ENCODE measurements at regions not wholly inside any gene's neighbourhood (a gene's known extent, or its start where the extent isn't known, plus 50 kb on each side); places are given as distances from the start of the nearest gene placed in this dataset.

DNA sequence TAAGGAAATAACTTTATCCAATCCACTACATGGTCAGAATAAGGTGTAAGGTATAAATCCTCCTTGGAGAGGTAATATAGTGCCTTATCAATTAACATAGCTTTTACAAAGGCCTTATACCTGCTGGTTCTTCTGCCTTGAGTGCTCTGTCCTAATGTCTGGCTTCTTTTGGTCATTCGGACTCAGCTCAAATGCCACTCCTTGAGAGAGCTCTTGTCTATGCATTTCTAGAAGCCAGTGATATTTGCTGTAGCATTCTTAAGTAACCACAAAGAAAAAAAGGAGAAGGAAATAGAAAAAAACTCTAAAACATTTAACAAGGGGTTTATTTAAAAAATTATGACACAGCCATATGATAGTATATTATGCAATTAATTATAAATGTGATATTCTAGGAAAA, 444.8 kb upstream of the SLIT2 start:
- TF ChIP-seq, protein P1, sequence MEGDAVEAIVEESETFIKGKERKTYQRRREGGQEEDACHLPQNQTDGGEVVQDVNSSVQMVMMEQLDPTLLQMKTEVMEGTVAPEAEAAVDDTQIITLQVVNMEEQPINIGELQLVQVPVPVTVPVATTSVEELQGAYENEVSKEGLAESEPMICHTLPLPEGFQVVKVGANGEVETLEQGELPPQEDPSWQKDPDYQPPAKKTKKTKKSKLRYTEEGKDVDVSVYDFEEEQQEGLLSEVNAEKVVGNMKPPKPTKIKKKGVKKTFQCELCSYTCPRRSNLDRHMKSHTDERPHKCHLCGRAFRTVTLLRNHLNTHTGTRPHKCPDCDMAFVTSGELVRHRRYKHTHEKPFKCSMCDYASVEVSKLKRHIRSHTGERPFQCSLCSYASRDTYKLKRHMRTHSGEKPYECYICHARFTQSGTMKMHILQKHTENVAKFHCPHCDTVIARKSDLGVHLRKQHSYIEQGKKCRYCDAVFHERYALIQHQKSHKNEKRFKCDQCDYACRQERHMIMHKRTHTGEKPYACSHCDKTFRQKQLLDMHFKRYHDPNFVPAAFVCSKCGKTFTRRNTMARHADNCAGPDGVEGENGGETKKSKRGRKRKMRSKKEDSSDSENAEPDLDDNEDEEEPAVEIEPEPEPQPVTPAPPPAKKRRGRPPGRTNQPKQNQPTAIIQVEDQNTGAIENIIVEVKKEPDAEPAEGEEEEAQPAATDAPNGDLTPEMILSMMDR (IDR thresholded peaks at IDR 0.05; ENCODE audit: insufficient read depth, missing control alignments): no peak
- no peak for FAIRE-seq
- DNase-seq (ENCODE audit: insufficient read length, low spot score): no peak

DNA sequence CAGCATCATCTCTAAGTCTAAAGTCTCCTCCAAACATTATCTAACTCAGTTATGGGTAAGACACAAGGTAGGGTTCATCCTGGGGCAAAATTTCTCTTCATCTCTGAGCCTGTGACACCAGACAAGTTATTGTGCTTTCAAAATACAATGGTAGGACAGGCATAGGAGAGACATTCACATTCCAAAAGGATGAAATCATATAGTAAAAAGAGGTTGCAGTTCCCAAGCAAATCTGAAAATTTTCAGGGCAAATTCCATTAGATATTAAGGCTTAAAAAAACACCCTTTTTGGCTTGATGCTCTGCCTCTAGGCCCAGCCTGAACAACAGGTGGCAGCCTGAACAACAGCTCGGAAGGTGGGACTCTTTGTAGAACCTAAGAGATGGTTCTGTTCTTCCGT, 448.3 kb upstream of the SLIT2 start:
- TF ChIP-seq, protein P1 (IDR thresholded peaks at IDR 0.05; ENCODE audit: insufficient read depth, missing control alignments): no peak
- no peak for FAIRE-seq
- DNase-seq (ENCODE audit: insufficient read length, low spot score): no peak

DNA sequence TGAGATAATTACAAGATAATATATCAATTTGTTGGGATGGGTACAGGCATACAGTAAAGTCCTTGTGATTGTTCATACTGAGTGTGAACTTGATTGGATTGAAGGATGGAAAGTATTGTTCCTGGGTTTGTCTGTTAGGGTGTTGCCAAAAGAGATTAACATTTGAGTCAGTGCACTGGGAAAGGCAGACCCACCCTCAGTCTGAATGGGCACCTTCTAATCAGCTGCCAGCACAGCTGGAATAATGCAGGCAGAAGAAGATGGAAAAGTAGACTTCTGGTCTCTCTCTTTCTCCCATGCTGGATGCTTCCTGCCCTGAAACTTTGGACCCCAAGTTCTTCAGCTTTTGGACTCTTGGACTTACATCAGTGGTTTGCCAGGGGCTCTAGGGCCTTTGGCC, 457.9 kb upstream of the SLIT2 start:
- TF ChIP-seq, protein P1 (IDR thresholded peaks at IDR 0.05; ENCODE audit: insufficient read depth, missing control alignments): no peak
- no peak for FAIRE-seq
- DNase-seq (ENCODE audit: insufficient read length, low spot score): no peak

DNA sequence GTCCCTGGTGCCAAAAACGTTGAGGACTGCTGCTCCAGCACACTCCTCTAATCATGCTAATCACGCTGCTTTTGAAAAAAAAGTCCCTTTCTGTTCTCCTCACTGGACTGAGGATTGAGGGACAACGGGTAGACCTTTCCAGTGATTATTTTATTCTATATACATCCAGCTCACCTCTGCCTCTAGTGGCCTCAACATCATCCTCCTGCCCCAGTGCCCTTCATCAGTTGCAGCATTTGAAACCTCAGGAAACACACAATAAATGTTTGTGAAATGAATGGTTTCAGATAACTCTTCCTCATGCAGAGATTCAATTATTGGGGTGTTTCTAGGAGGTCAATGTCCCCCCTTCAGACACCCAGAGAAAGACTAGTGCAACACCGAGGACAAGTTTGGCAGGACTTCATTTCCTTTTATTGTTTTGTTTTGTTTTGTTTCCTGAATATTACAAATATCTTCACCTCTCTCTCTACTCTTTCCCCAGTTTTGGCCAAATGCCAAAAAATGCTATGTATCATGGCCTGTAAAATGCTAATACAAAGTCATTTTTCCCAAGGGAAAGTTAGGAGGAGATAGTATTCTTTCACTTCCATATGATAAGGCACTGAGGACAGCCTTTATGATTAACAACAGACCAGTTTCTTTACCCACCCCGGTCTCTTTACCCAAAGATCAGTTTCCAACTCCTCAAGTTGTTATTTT, 460.1 kb upstream of the SLIT2 start:
- no peak for FAIRE-seq
- TF ChIP-seq, protein P1 (IDR thresholded peaks at IDR 0.05; ENCODE audit: insufficient read depth, missing control alignments): no peak
- no peak for DNase-seq (ENCODE audit: insufficient read length, low spot score)

DNA sequence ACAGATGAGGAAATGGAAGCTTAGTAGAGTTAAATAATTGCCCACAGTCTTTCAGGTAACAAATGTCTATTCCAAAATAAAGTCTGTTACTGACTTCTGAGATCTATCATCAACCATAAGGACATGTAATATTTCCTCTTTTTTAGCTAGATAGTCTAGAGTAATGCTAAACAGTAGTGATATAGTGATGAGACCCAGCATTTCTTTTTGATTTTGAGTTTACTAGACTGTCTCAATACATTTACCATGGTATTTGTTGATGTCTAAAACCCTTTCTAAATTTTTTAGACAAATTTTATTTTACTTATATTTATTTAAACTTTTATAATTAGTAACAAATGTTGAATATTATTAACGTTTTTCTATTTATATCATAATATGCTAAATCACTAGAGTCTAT, 465.1 kb upstream of the SLIT2 start:
- no peak for FAIRE-seq
- TF ChIP-seq, protein P1 (IDR thresholded peaks at IDR 0.05; ENCODE audit: insufficient read depth, missing control alignments): no peak
- DNase-seq (ENCODE audit: insufficient read length, low spot score): no peak

DNA sequence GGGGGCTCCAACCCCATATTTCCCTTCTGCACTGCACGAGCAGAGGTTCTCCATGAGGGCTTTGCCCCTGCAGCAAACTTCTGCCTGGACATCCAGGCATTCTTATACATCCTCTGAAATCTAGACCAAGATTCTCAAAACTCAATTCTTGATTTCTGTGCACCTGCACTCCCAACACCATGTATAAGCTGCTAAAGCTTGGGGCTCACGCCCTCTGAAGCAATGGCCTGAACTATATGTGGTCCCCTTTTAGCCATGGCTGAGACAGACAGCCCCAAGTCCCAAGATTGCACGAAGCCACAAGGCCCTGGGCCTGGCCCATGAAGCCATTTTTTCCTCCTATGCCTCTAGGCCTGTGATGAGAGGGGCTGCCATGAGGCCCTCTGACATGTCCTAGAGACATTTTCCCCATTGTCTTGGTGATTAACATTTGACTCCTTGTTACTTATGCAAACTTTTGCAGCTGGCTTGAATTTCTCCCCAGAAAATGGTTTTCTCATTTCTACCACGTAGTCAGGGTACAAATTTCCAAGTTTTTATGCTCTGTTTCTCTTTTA, 468.0 kb upstream of the SLIT2 start:
- TF ChIP-seq, protein P1 (IDR thresholded peaks at IDR 0.05; ENCODE audit: insufficient read depth, missing control alignments): no peak
- no peak for FAIRE-seq
- DNase-seq (ENCODE audit: insufficient read length, low spot score): no peak

DNA sequence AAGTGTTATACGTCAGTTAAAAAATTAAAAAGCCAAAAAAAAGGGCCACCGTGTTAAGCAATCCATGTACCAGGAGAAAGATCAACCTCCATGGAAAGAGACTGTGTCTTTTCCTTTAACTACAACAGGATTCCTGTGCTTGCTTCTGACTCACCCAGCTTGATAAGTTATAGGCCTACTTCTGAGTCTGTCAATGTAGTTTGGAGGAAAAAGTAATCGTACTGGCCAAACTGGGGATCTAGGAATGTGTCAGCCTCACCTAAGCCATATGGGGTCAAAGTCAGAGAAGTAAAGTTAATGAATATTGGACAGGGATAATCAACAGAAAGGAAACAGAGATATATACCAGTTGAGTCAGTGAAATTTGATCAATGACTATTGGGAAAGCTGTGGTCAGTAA, 470.8 kb upstream of the SLIT2 start:
- FAIRE-seq: no peak
- TF ChIP-seq, protein P1 (IDR thresholded peaks at IDR 0.05; ENCODE audit: insufficient read depth, missing control alignments): no peak
- no peak for DNase-seq (ENCODE audit: insufficient read length, low spot score)
